ENCODE measurements at regions not wholly inside any gene's neighbourhood (a gene's known extent, or its start where the extent isn't known, plus 50 kb on each side); places are given as distances from the start of the nearest gene placed in this dataset.

DNA sequence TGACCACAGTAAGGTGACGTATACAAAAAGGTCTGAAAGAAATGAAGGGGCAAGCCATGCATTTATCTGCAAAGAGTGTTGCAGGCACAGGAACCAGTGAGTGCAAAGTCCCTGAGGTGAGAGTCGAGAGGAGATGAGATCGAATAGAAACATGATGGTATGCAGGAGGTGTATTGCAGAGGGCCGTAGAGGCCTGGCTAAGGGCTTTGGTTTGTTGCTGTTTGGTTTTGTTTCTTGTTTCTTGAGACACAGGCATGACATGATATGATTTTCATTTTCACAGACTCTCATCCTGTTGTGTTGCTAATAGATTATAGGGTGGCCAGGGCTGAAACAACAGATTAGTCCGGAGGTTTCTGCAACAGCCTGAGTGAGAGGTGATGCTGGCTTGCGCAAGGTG is 80.4 kb downstream of the HSPH1 start:
- DNase-seq (ENCODE audit: low read depth), result no peak

DNA sequence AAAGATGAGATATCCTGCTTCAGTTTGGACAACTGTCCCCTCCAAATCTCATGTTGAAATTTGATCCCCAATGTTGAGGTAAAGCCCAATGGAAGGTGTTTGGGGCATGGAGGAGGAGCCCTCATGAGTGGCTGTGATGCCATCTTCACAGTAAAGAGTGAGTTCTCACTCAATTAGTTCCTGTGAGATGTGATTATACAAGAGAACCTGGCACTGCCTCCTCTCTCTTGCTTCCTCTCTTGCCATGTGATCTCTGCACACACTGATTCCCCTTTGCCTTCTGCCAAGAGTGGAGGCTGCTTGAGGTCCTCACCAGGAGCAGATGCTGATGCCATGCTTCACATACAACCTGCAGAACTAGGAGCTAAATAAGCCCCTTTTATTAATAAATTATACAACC is 86.9 kb downstream of the HSPH1 start:
- DNase-seq (ENCODE audit: low read depth), result no peak

DNA sequence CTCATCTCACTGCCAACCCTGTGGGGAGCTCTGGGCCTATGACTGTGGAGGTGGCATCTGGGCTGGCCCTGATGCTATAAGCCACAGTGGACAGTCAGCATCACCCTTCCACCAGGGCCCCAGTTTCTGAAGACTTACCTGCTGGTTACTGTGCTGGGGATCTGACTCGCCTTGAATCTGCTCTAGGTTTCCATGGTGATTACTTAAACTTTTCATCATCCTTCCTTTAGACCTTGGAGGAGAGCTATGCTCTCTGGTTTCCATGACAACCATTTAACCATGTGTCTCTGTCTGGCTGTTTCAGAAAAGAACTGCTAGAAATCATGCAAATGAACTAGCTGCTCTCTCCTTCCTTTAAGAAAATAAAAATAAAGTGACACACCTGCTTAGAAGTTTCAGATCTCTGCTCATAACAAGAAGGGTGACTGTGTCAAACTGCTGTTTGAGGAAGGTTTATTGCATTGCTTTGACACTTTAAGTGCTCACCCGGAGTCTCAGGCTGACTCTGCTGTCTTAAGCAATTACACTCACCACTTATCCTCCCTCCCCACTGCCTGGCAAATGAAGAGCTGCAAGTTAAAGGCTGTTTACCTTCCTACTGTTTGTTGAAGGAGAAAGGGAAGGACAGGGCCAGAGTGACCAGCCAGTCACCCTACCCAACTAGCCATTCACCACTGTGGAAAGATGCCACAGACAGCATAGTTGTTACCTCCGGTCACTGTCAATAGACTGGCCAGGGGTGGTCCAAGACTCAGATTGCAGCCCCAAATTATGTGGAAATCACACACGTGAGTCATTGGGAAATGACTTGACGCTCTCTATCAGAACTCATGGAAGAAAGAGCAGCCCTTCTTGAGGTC is 87.6 kb downstream of the HSPH1 start:
- DNase-seq (ENCODE audit: low read depth), result no peak

DNA sequence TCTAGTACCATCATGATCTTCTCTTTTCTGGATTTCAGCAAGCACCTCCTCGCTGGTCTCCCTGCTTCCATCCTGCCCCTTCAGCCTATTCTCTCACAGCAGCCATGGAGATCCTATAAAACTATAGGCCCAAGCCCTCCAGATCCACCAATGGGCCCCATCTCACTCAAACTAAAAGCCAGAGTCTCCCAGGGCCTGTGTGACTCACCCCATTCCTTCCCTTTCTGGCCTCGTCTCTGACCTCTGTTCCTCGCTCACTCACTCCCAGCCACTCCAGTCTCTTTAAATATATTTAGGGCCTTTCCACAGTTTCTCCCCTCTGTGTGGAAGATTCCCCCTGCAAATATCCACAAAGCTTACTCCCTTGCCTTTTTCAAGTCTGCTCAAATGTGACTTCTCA is 89.7 kb downstream of the HSPH1 start:
- no peak for DNase-seq (ENCODE audit: low read depth)

DNA sequence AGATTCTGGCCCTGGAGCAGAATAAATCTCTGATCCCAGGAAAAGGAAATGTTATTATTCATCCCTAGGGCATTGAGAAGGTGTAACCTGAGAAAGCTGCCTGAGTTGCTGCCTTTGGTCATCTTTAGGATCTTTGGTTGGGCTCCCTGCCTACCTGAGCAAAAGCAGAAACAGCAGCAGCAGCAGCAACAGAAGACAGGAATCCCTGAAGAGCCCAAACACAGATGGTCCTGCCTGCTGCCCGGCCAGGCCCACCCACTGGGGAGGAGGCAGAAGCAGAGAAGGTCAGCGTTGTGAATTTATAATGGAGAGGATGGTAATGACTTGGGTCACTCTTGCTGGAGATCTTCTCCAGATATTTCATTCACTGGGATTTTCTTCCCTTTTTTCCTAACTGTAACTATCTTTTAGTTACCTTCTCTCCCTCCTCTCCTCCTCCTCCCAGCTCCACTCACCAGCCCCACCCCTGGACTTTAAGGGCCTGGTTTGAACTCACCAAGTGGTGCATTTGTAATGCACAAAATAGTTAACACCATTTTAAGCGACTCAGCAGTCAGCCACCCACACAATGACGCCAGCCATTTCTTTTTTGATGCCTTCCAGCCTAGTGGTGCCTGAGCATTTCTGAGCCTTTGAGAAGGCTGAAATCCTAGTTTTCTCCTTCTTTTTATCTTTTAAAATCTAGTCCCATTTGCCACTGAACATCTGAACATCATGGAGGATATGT is 91.7 kb downstream of the HSPH1 start:
- no peak for DNase-seq (ENCODE audit: low read depth)

DNA sequence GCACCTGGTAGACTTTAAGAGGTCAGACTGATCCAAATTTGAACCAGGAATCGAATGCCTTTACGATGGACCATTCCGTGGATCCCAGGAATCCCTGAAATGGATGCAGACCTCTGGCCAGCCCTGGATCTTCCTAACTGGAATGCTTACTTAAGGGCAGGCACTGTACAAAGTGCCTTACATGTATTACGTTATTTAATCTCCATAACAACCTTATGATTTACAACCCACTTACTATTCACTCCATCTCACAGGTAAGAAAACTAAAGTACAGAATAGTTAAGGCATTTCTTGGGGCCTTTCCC is 93.6 kb downstream of the HSPH1 start:
- DNase-seq (ENCODE audit: low read depth), result no peak

DNA sequence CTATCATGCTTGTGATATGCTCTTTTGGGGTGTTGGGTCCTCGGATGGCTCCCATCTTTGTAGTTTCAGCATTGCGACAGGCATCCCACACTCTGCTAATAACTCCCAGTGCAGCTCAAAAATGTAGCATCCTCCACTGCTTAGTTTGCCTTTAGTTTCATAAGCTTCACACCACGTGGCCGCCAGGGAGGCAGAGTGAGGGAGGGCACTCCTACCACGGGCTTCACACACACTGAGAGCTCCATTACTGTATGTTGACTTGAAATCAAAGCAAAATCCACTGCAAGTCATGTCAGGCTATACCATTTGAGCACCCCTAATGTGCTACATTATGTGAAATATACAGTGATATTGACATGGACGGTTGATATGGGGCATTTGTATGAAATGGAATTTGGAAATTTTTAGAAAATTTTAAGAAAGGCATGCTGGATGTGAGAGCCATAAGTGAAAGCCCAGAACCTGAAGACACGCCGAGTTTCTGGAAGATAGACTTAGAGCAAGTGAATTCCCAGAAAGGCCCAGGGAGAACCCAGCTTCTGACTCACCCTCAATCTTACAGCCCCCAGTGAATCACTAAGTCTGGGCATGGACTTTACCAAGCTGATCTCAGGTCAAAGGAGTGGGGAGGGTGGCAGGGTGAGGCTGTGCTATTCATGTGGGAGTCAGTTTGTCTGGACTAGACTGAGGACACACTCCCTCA is 94.1 kb downstream of the HSPH1 start:
- DNase-seq (ENCODE audit: low read depth), result no peak

DNA sequence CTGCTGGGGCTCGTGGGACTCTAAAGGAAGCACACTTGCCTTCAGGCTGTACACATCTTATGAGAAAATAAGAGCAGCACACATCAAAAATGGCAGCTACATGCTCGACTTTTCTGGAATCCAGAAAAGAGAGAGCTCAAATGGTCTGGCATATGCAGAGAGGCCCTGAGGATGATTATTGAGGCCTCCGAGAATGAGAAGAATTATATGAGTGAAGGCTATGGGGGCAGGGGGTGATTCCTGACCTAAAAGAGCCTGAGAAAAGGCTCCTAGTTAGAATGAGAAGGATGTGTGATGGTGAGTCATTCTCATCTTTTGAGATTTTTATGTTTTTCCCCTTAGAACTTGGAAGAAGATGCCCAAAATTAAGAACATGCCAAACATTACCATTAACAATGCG is 97.1 kb downstream of the HSPH1 start:
- no peak for DNase-seq (ENCODE audit: low read depth)

DNA sequence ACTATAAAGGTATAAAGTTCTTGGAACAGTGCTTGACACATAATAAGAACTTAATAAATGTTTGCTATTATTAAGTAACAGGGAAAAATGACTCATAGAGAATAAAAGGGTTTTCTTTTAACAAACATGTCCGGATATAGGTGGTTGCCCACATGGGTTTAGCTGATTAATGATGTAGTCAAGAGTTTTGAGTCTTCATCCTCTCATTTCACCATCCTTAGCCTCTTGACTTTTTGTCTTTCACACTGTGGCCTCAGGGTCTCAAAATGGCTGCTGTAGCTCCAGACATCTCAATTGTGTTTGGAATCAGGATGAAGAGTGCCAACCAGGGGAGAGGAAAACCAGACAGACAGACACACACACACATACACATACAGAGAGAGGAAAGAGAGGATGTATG is 97.9 kb downstream of the HSPH1 start:
- DNase-seq (ENCODE audit: low read depth), result no peak

DNA sequence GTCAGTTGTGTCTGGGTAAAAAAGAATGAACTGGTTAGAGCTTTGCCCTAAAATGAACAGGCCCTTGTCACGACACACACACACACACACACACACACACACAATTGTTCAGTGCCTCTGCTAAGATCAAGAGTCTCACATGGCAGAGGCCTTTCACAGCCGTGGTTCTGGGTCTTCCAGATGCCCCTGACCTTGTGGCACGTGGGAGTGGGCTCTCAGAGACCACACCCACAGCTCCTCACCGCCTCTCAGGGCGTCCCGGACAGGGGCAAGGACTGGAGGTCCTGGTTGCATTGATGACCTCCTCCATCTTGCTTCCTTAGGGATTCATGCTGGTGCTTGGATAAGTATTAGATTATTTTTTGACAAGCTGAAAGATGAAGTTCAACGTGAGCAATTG is 101.0 kb downstream of the HSPH1 start:
- DNase-seq (ENCODE audit: low read depth), result no peak

DNA sequence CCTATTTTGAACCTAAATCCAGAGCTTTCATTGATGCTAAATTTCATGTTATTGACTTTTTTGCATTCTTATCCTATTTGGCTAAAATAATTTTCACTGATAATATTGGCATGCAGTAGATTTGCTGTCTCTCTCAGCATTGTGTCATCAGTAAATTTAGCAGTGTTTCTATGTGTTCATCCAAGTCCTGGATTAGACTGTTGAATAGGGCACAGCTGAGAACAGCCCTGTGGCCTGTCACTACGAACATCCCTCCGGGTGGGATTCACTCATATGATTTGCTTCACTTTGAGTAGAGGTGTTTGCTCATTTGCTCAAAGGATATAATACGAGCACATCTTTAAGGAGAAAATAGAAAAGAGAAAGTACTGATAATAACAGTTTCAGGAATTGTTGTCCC is 101.5 kb downstream of the HSPH1 start:
- no peak for DNase-seq (ENCODE audit: low read depth)

DNA sequence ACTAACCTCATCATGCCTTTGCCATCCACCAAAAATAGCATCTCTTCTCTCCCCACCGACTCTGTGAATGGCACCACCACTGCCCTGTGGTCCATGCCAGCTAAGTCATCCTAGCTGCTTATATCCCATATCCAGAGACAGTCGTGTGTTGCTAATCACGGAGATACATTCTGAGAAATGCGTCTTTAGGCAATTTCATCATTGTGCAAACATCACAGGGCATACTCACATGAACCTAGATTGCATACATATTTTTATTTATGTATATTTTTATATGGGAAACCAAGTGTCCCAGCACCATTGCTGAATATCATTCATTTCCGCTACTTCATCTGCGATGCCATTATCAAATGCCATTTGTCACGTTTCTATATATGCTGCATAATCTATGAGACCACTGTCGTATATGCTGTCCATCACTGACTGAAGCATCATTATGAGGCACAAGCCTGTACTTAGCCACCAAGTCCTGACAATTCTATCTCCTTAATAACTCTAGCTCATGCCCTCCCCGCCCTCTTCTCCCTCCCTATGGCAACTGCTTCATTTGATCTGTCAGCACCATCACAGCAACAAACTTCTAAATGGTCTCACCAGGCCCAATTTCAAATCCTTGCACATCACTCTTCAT is 104.2 kb downstream of the HSPH1 start:
- DNase-seq (ENCODE audit: low read depth), result no peak

DNA sequence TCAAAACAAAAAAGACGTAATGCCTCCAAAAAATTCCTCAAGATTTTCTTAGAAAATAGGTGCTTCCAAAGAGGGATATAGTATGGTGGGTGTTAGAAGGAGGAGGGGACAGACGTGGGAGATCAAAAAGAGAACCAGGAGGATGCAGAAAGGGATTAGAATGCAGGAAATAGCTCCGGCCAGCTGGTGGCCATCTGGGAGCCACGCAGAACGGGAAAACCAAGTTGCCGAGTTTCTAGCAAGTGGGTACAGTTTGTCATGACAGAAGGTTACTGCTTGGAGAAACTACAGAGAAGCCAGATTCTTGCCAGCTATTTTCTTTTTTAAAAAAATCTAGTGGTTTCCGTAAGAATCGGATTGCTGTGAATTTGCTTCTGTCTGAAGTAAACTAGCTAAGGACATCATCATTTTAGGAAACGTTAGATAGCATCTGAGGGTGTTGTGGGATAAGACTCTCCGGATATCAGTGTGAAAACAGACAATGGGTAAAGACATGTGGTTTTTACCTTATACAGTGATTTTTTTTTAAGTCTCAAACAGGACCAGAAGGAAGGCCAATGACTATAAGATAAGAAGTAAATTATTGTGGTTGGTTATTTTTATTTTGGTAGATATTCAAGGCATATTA is 104.9 kb downstream of the HSPH1 start:
- DNase-seq (ENCODE audit: low read depth), result no peak

DNA sequence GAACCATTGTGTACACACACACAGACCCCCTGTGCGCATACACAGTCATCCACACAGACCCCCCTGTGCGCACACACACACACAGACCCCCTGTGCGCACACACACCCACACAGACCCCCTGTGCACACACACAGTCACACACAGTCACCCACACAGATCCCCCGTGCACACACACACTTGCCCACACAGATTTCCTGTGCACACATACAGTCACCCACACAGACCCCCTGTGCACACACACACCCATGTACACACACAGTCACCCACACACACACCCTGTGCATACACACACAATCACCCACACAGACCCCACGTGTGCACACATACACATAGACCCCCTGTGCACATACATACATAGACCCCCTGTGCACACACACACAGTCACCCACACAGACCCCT is 106.1 kb downstream of the HSPH1 start:
- no peak for DNase-seq (ENCODE audit: low read depth)

DNA sequence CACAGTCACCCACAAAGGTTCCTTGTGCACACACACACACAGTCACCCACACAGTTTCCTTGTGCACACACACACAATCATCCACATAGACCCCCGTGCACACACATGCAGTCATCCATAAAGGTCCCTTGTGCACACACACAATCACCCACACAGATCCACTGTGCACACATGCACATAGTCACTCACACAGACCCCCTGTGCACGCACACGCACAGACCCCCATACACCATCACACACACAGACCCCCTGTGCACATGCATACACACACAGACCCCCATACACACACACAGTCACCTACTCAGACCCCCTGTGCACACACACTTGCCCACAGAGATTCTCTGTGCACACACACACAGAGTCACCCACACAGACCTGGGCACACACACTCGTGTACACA is 107.1 kb downstream of the HSPH1 start:
- DNase-seq (ENCODE audit: low read depth), result no peak

DNA sequence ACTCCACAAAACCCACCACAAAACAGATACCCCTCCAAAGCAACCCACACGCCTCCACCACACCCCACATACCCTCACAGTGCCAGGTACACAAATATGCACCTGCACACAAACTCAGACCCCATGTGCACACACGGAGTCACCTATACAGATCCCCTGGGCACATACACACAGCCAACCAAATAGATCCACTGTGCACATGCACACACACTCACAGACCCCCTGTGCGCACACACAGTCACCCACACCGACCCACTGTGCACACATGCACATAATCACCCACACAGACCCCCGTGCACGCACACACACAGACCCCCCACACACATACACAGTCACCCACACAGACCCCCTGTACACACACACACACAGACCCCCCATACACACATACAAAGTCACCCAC is 107.8 kb downstream of the HSPH1 start:
- DNase-seq (ENCODE audit: low read depth), result no peak

DNA sequence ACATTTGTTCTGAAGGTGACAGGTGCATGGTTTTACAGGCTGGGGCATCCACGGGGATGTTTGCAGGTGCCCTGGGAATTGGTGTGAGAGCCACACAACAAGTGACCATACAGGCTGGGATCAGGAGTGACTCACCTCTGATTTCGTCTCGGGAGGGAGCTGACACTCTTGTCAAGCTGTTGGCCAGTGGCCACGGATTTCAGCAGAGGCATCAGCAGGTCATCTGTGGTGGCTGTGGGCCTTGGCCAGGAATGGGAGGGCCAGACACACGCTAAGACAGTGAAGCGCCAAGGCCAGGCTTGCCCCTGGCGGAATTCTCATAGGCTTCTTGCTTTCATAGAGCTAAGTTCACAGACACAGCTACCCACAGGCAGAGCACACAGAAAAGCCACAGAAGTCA is 108.6 kb downstream of the HSPH1 start:
- DNase-seq (ENCODE audit: low read depth), result no peak

DNA sequence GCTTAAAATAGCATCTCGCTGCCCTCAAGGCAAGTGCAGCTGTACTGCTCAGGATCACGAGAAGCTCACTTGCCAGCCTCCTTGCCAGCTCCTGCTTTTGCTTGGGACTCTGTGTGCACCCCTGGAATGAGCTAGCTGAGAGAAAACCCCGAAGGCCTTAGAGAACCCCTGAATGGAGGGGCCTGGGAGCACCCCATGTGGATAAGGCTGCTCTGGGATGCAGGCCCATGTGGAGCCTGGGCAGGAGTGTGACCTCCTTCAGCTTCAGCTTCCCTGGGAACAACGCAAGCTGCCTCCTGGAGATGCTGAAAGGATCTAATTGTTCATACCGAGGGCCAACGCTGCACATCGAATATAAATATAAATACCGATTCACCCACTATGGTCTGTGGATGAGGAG is 109.2 kb downstream of the HSPH1 start:
- DNase-seq (ENCODE audit: low read depth), result no peak

DNA sequence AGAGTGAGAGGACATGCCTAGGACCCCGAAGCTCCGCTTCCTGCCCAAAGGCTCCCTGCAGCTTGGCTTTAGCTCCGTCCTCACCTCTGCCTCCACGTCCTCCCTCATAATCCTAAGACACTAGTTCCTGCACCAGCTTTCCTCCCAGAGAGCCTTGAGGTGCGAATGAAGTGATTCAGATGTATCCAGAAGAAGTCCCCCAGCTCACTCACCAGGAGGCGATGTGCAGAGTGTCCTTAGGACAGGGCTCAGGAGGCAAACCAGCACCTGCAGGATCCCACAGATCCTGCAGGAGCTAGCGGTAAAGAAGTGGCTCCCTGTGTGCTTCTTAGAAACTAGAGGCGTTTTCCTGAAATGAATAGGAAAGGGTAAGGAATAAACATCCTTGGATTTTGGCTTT is 109.7 kb downstream of the HSPH1 start:
- DNase-seq (ENCODE audit: low read depth), result no peak

DNA sequence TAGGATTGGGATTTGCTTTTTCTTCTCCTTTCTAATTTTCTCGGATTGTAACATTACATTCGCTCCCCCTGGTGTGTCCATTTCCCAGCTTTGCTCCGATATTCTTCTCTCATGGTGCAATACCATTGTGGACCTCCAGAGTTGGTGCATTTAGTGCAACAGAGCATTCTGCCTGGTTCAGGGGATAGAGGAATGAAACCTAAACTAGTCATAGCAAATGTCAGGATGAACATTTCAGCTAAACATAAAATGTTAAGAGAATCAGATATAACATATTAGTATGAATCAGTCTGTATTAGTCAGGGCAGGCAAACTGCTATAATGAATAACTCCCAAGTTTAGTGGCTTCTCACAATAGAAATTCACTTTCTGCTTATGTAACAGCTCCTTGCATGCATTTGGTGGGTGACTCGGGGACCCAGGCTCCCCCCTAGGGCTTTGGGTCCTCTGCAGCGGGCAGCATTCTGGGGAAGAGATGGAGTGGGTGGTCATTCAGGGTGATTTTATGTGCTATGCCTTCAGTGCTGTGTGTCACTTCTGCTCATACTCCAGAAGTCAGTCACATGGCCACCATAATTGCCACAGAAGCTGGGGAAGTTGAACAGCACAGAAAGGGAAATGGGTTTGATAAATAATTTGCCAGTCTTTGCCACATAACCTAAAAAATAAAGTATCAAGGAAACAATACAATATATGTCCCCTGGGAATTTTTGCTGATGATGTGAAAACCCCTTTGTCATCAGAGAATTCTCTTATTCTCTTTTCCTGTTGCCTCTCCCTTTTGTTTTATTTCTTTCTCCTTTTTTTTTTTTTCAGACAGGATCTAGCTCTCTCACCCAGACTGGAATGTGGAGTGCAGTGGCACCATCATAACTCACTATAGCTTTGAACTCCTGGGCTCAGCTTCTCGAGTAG is 111.0 kb downstream of the HSPH1 start:
- no peak for DNase-seq (ENCODE audit: low read depth)

DNA sequence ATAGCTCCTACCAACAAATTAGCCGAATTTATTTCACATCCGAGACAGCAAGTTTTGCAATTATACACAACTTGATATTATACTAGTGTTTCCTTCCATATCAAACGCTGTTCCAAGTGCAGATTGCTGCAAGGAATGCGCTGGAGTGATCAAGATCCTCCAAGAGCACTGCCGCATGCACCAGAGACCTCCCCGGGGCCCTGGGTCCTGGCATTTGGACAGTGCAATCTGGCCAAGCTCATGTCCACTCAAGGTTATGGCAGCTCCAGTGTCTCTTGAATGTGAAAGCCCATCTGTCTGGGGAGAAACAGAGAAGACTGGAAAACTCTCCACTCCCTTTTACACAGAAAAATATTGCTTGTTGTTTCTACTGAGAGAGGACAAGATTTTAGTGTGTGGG is 111.9 kb downstream of the HSPH1 start:
- DNase-seq (ENCODE audit: low read depth), result no peak
